Keratinocyte (primary cell): ENCODE measurements at regions not wholly inside any gene's neighbourhood (a gene's known extent, or its start where the extent isn't known, plus 50 kb on each side); places are given as distances from the start of the nearest gene placed in this dataset.

Source experiments
- DNase-seq: peaks from one replicate; pipeline ENCODE4 v3.0.0-alpha.2; 2011; ENCODE audit warnings: low read depth, missing footprints, low spot score
- FAIRE-seq: peaks from 2 replicates; lab custom pipeline; 2011; peaks lifted over from hg19 to GRCh38; lab: Jason Lieb, UNC
- H2AFZ ChIP-seq: 2 replicates; pipeline ENCODE4 v1.6.0; 2012; ENCODE audit warnings: low read length, control low read depth, inconsistent platforms; ENCODE audit not compliant: control insufficient read depth
- H3K27ac ChIP-seq: 2 replicates; pipeline ENCODE4 v1.5.1; 2011; ENCODE audit warnings: low read length; ENCODE audit not compliant: control insufficient read depth, insufficient read depth
- H3K27me3 ChIP-seq: 3 replicates; pipeline ENCODE4 v1.6.0; 2011; ENCODE audit warnings: low read length; ENCODE audit not compliant: control insufficient read depth, insufficient read depth; ENCODE audit errors: extremely low read depth
- H3K36me3 ChIP-seq, 2 experiments: 2 replicates in 1 of 2; 3 replicates in 1 of 2; pipeline ENCODE4 v1.5.1; 2011; ENCODE audit warnings: low read length in 2 of 2, mild to moderate bottlenecking in 1 of 2; ENCODE audit not compliant: control insufficient read depth in 2 of 2, insufficient read depth in 2 of 2; ENCODE audit errors: extremely low read depth in 1 of 2
- H3K4me1 ChIP-seq: 3 replicates; pipeline ENCODE4 v1.5.1; 2011; ENCODE audit warnings: low read length; ENCODE audit not compliant: control insufficient read depth, insufficient read depth; ENCODE audit errors: extremely low read depth
- H3K4me2 ChIP-seq: 3 replicates; pipeline ENCODE4 v1.6.0; 2011; ENCODE audit warnings: low read depth, low read length; ENCODE audit not compliant: control insufficient read depth, insufficient read depth; ENCODE audit errors: extremely low read depth
- H3K4me3 ChIP-seq, 3 experiments: fragments of 200-600 bp in 1 of 3; sonication (generic) in 1 of 3; 2 replicates in 2 of 3; 3 replicates in 1 of 3; pipeline ENCODE4 v1.5.1; 2011 to 2016; ENCODE audit warnings: low read length in 3 of 3, mild to moderate bottlenecking in 3 of 3, control low read depth in 2 of 3, inconsistent platforms in 1 of 3, low read depth in 1 of 3, mixed read lengths in 1 of 3, mixed run types in 1 of 3, moderate library complexity in 1 of 3; ENCODE audit not compliant: control insufficient read depth in 2 of 3, insufficient read depth in 2 of 3; ENCODE audit errors: extremely low read depth in 1 of 3
- H3K79me2 ChIP-seq: 2 replicates; pipeline ENCODE4 v1.6.0; 2012; ENCODE audit warnings: low read length; ENCODE audit not compliant: control insufficient read depth, insufficient read depth
- H3K9ac ChIP-seq: 3 replicates; pipeline ENCODE4 v1.6.0; 2011; ENCODE audit warnings: low read length; ENCODE audit not compliant: control insufficient read depth, insufficient read depth; ENCODE audit errors: extremely low read depth
- H3K9me1 ChIP-seq: 3 replicates; pipeline ENCODE4 v1.6.0; 2011; ENCODE audit warnings: low read length; ENCODE audit not compliant: control insufficient read depth, insufficient read depth; ENCODE audit errors: extremely low read depth
- H3K9me3 ChIP-seq: 2 replicates; pipeline ENCODE4 v1.5.1; 2012; ENCODE audit warnings: low read depth, low read length; ENCODE audit not compliant: control insufficient read depth
- H4K20me1 ChIP-seq: 3 replicates; pipeline ENCODE4 v1.6.0; 2011; ENCODE audit warnings: low read length; ENCODE audit not compliant: control insufficient read depth, insufficient read depth; ENCODE audit errors: extremely low read depth
- CTCF ChIP-seq, 3 experiments: IDR thresholded peaks in 1 of 3; conservative IDR thresholded peaks in 1 of 3; optimal IDR thresholded peaks in 1 of 3; 2 replicates in 2 of 3; 3 replicates in 1 of 3; pipeline versions ENCODE3 to v1.5.1; 2011; ENCODE audit warnings: low read length in 3 of 3, mild to moderate bottlenecking in 3 of 3, moderate library complexity in 2 of 3, control low read depth in 1 of 3, inconsistent platforms in 1 of 3; ENCODE audit not compliant: insufficient read depth in 2 of 3; ENCODE audit errors: extremely low read depth in 1 of 3
- EZH2 ChIP-seq: IDR thresholded peaks from one replicate; pipeline ENCODE4 v1.6.1; 2012; ENCODE audit warnings: inconsistent platforms, mild to moderate bottlenecking, low read length, moderate library complexity
- dilution Hi-C: fragments of 300-500 bp; cut with MboI; formaldehyde crosslinking; loops from one replicate; pipeline ENCODE4 v1.7.0; 2020; ENCODE audit warnings: low sequenced_read_pairs; ENCODE audit not compliant: extremely low pct_ligation_motif_present

GRCh38 chr5:29276371-29276770, 1917.1 kb upstream of the CDH6 start:
- no peaks in the 10 kb centered on the region for H4K20me1 ChIP-seq
- H3K27me3 ChIP-seq: no peaks in the 10 kb centered on the region
- no peak for FAIRE-seq
- H3K9me3 ChIP-seq: no peaks in the 10 kb centered on the region
- no peaks in the 10 kb centered on the region for H3K4me1 ChIP-seq
- H2AFZ ChIP-seq: no peak overlapping the region
- dilution Hi-C loops: no loop called here
- no peaks in the 10 kb centered on the region for H3K9me1 ChIP-seq
- DNase-seq: no peak
- H3K4me2 ChIP-seq: no peak overlapping the region
- H3K9ac ChIP-seq: no peak overlapping the region
- no peak overlapping the region for H3K27ac ChIP-seq
- no peak overlapping the region for H3K4me3 ChIP-seq
- H3K36me3 ChIP-seq: no peaks in the 10 kb centered on the region
- no peaks in the 10 kb centered on the region for H3K79me2 ChIP-seq
- TF ChIP-seq EZH2: no peak
- no peak for TF ChIP-seq CTCF (optimal IDR thresholded peaks at IDR 0.05 in 1 of 3, IDR thresholded peaks at IDR 0.05 in 1 of 3, conservative IDR thresholded peaks at IDR 0.05 in 1 of 3; ENCODE audit: extremely low read depth in 1 of 3, insufficient read depth in 2 of 3, low read length in 3 of 3)

- Histone ChIP-seq H3K79me2 (no peaks in the 10 kb centered on the region), H3K4me3 (no peak overlapping the region), H3K27ac (no peak overlapping the region), H4K20me1 (no peaks in the 10 kb centered on the region), H3K4me1 (no peaks in the 10 kb centered on the region), H3K9me1 (no peaks in the 10 kb centered on the region), H3K36me3 (no peaks in the 10 kb centered on the region), H3K9me3 (no peaks in the 10 kb centered on the region), H3K4me2 (no peak overlapping the region), H2AFZ (no peak overlapping the region), H3K9ac (no peak overlapping the region), H3K27me3 (no peaks in the 10 kb centered on the region)
- no peak for FAIRE-seq
- dilution Hi-C loops: no loop called here
- DNase-seq: no peak
- TF ChIP-seq CTCF (optimal IDR thresholded peaks at IDR 0.05 in 1 of 3, IDR thresholded peaks at IDR 0.05 in 1 of 3, conservative IDR thresholded peaks at IDR 0.05 in 1 of 3; ENCODE audit: extremely low read depth in 1 of 3, insufficient read depth in 2 of 3, low read length in 3 of 3): no peak
- no peak for TF ChIP-seq EZH2
Observed at GRCh38 chr5:29263915-29264351, 1929.6 kb upstream of the CDH6 start.
